ENCODE measurements at regions not wholly inside any gene's neighbourhood (a gene's known extent, or its start where the extent isn't known, plus 50 kb on each side); places are given as distances from the start of the nearest gene placed in this dataset.

- TF ChIP-seq CTCF (conservative IDR thresholded peaks at IDR 0.05; ENCODE audit: low read depth, low read length) (peak; percentile 84), EZH2 (IDR thresholded peaks at IDR 0.05; ENCODE audit: borderline replicate concordance, low read depth, low read length, poor library complexity, severe bottlenecking) (no peak)
Measured at GRCh38 chr10:46228563-46229071, 58.2 kb upstream of the ANTXRL start.

Data from A673 (cell line).